OCI-LY7 (cell line): ENCODE measurements at regions not wholly inside any gene's neighbourhood (a gene's known extent, or its start where the extent isn't known, plus 50 kb on each side); places are given as distances from the start of the nearest gene placed in this dataset.

Experiments used
- BruUV-seq: library from RNA; stranded (reverse); fragments of 400-500 nt; replicated peaks from 2 replicates; lab custom pipeline; 2021; lab: Mats Ljungman, UMichigan
- CTCF ChIA-PET: fragments of 300-600 bp; sonication (Branson Sonifier 250); formaldehyde crosslinking; loops from one replicate; lab custom pipeline; 2022; ENCODE audit warnings: antibody characterized with exemption; ENCODE audit not compliant: unreplicated experiment; lab: Charles Lee
- POLR2A ChIA-PET: fragments of 300-600 bp; sonication (Branson Sonifier 250); formaldehyde crosslinking; loops from one replicate; lab custom pipeline; 2022; ENCODE audit warnings: antibody characterized with exemption; lab: Charles Lee
- DNase-seq: peaks from one replicate; pipeline ENCODE4 v3.0.0-alpha.2; 2015; ENCODE audit warnings: low spot score
- H2AFZ ChIP-seq: fragments of 200-600 bp; sonication (generic), shearing (Covaris generic); 2 replicates; pipeline ENCODE4 v1.6.1; 2014; ENCODE audit warnings: mild to moderate bottlenecking, antibody characterized with exemption, low read length, moderate library complexity
- H3K27ac ChIP-seq: fragments of 200-600 bp; sonication (generic); 2 replicates; pipeline ENCODE4 v1.5.1; 2014; ENCODE audit warnings: mixed run types, low read depth, mild to moderate bottlenecking, moderate library complexity, low read length, inconsistent platforms; ENCODE audit not compliant: poor library complexity, severe bottlenecking
- H3K36me3 ChIP-seq: fragments of 200-600 bp; sonication (generic); 2 replicates; pipeline ENCODE4 v1.6.1; 2014; ENCODE audit warnings: mild to moderate bottlenecking, antibody characterized with exemption, low read length, moderate library complexity, mixed read lengths; ENCODE audit not compliant: insufficient read depth
- H3K4me1 ChIP-seq: fragments of 200-600 bp; sonication (generic); 2 replicates; pipeline ENCODE4 v1.5.1; 2014; ENCODE audit warnings: mild to moderate bottlenecking, low read length; ENCODE audit not compliant: insufficient read depth, poor library complexity, severe bottlenecking
- H3K4me2 ChIP-seq: fragments of 200-600 bp; sonication (generic); 2 replicates; pipeline ENCODE4 v1.6.1; 2014; ENCODE audit warnings: mild to moderate bottlenecking, low read length
- H3K4me3 ChIP-seq: fragments of 200-600 bp; sonication (generic); 2 replicates; pipeline ENCODE4 v1.5.1; 2014; ENCODE audit warnings: mild to moderate bottlenecking, low read depth, low read length; ENCODE audit not compliant: poor library complexity, severe bottlenecking
- H3K79me2 ChIP-seq: fragments of 200-600 bp; sonication (generic); 2 replicates; pipeline ENCODE4 v1.6.1; 2016; ENCODE audit warnings: low read depth, mild to moderate bottlenecking, low read length, moderate library complexity, mixed read lengths; ENCODE audit not compliant: insufficient read depth
- H3K9me2 ChIP-seq: fragments of 200-600 bp; sonication (generic); 2 replicates; pipeline ENCODE4 v1.6.1; 2016; ENCODE audit warnings: mild to moderate bottlenecking, low read length, mixed read lengths; ENCODE audit not compliant: insufficient read depth
- H3K9me3 ChIP-seq: fragments of 200-600 bp; sonication (generic); 2 replicates; pipeline ENCODE4 v1.6.1; 2014; ENCODE audit warnings: mild to moderate bottlenecking, mixed run types, low read length, mixed read lengths
- H4K20me1 ChIP-seq: fragments of 200-600 bp; sonication (generic); 2 replicates; pipeline ENCODE4 v1.6.1; 2014; ENCODE audit warnings: mild to moderate bottlenecking, antibody characterized with exemption, low read length, moderate library complexity, mixed read lengths; ENCODE audit not compliant: insufficient read depth
- CTCF ChIP-seq: fragments of 200-600 bp; sonication (generic); conservative IDR thresholded peaks from 2 replicates; pipeline ENCODE4 v1.5.1; 2014; ENCODE audit warnings: mild to moderate bottlenecking, antibody characterized with exemption, low read length, moderate library complexity, mixed read lengths
- EZH2phosphoT487 ChIP-seq: fragments of 200-600 bp; sonication (generic); IDR thresholded peaks from 2 replicates; pipeline ENCODE4 v1.6.1; 2018; ENCODE audit warnings: low read depth, borderline replicate concordance, mild to moderate bottlenecking, mixed run types, antibody characterized with exemption, low read length, moderate library complexity, mixed read lengths
- intact Hi-C: fragments of 100-400 bp; cut with micrococcal nuclease; formaldehyde crosslinking; loops from one replicate; pipeline ENCODE4 v1.10.0; 2022; ENCODE audit not compliant: unreplicated experiment

DNA sequence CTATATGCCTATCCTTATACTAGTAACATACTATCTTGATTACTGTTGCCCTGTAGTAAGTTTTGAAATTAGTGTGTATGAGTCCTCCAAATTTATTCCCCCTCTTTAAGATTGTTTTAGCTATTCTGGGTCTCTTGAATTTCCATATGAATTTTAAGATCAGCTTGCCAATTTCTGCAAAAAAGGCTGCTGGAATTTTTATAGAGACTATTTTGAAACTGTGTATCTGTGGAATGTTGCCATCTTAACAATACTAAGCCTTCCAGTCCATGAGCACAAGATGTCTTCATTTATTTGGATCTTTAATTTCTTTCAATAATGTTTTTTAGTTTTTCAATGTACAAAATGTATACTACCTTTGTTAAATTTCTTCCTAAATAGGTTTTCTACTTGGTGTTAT, 79.8 kb upstream of the ETV6 start:
- intact Hi-C loops: loop anchor here (10.0 kb wide), 1 partner anchor 765 kb away; no protein-coding TSS in a partner anchor
- H4K20me1 ChIP-seq: no peaks in the 10 kb centered on the region
- ChIA-PET POLR2A (interaction anchor here (0.6 kb wide), 1 partner anchor 1342 kb away, joined by 3 read pairs; no protein-coding TSS in a partner anchor), CTCF (no interaction called here)
- no peak overlapping the region for H3K4me2 ChIP-seq
- BruUV-seq: no TSS peak
- TF ChIP-seq CTCF (no peak), EZH2phosphoT487 (no peak)
- H3K36me3 ChIP-seq: no peaks in the 10 kb centered on the region
- no peaks in the 10 kb centered on the region for H3K4me1 ChIP-seq
- H3K9me3 ChIP-seq: no peaks in the 10 kb centered on the region
- H3K4me3 ChIP-seq: no peak overlapping the region
- H3K9me2 ChIP-seq: no peaks in the 10 kb centered on the region
- DNase-seq: no peak
- H2AFZ ChIP-seq: no peak overlapping the region
- no peak overlapping the region for H3K27ac ChIP-seq
- H3K79me2 ChIP-seq: no peaks in the 10 kb centered on the region

DNA sequence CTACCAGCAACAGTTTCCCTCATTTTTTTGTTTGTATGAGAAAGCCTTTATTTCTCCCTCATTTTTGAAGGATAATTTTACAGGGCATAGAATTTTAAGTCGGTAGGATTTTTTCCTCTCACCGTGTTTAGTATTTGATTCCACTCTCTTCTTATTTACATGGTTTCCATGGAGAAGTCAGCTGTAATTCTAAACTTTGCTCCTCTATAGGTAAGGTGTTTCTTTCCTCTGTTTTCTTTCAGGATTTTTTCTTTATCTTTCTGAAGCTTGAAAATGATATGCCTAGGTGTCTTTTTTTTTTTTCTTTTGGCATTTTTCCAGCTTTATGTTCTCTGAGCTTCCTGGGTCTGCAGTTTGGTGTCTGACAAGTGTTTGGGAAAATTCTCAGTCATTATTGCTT, 75.6 kb upstream of the ETV6 start:
- H3K36me3 ChIP-seq: no peaks in the 10 kb centered on the region
- H3K27ac ChIP-seq: no peak overlapping the region
- no peak overlapping the region for H3K4me2 ChIP-seq
- H3K4me3 ChIP-seq: no peak overlapping the region
- no peaks in the 10 kb centered on the region for H4K20me1 ChIP-seq
- H3K9me3 ChIP-seq: no peaks in the 10 kb centered on the region
- intact Hi-C loops: loop anchor here (10.0 kb wide), 1 partner anchor 761 kb away; no protein-coding TSS in a partner anchor
- TF ChIP-seq EZH2phosphoT487 (no peak), CTCF (no peak)
- no peak for DNase-seq
- no peaks in the 10 kb centered on the region for H3K9me2 ChIP-seq
- POLR2A ChIA-PET: interaction anchor here (0.6 to 1.0 kb wide), 3 partner anchors 115 to 505 kb away, joined by 3 to 4 read pairs (median 3); no protein-coding TSS in a partner anchor
- H2AFZ ChIP-seq: no peak overlapping the region
- H3K79me2 ChIP-seq: no peaks in the 10 kb centered on the region
- no TSS peak for BruUV-seq
- peaks cover 15% of the 10 kb centered on the region for H3K4me1 ChIP-seq
- CTCF ChIA-PET: interaction anchor here (0.6 kb wide), 1 partner anchor 160 kb away, joined by 3 read pairs; no protein-coding TSS in a partner anchor

DNA sequence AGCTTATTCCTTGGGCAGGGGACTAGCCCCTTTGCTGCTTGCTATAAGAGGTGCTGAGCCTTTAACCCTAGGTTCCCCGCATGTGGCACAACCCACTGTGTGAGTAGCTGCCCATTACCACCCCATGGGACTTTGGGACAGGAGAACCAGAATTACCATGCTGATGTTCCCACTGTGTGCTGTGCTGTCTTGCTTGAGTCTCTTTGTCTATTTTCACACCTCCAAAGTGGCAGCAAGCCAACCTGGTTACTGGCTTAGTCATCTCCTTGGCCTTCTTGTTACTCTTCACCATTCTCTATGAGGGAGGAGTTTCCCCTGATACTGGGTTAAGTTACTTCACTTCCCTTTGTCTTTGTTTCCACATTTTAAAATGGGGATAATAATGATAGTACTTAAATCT, 73.4 kb upstream of the ETV6 start:
- Histone ChIP-seq H3K4me2 (no peak overlapping the region), H3K4me1 (peaks cover 29% of the 10 kb centered on the region), H3K9me2 (no peaks in the 10 kb centered on the region), H3K79me2 (no peaks in the 10 kb centered on the region), H3K4me3 (no peak overlapping the region), H3K27ac (no peak overlapping the region), H3K9me3 (no peaks in the 10 kb centered on the region), H3K36me3 (no peaks in the 10 kb centered on the region), H4K20me1 (no peaks in the 10 kb centered on the region), H2AFZ (no peak overlapping the region)
- DNase-seq: no peak
- POLR2A ChIA-PET: interaction anchor here (0.7 kb wide), 1 partner anchor 11 kb away, joined by 4 read pairs; no protein-coding TSS in a partner anchor
- TF ChIP-seq CTCF (no peak), EZH2phosphoT487 (no peak)
- intact Hi-C loops: loop anchor here (10.0 kb wide), 1 partner anchor 759 kb away; no protein-coding TSS in a partner anchor
- no TSS peak for BruUV-seq
- CTCF ChIA-PET: no interaction called here
